Amniotic epithelial cell (primary cell): ENCODE measurements at regions not wholly inside any gene's neighbourhood (a gene's known extent, or its start where the extent isn't known, plus 50 kb on each side); places are given as distances from the start of the nearest gene placed in this dataset.
A peak's percentile ranks its signal among the peaks of the same experiment; 100 is the strongest.
"Not testable (repeated sequence)": the region's sequence is repeated elsewhere in the genome, so short reads cannot be mapped to it uniquely, and the experiment has no call there.

Experiments
- DNase-seq: peaks from one replicate; pipeline ENCODE4 v3.0.0-alpha.2; 2010; ENCODE audit warnings: low read depth

- DNase-seq, result no peak
Measured at GRCh38 chr6:27669624-27670301, 196.9 kb upstream of the ZNF184 start.

- DNase-seq, result peak; percentile 7
Measured at GRCh38 chr6:27669295-27669623, 196.4 kb upstream of the ZNF184 start.

GRCh38 chr6:27668442-27669294 is 195.8 kb upstream of the ZNF184 start:
- DNase-seq, result peak; percentile 56

- peak; percentile 4 for DNase-seq
Measured at GRCh38 chr6:27667657-27668441, 194.9 kb upstream of the ZNF184 start.

GRCh38 chr6:27667016-27667656 is 194.2 kb upstream of the ZNF184 start:
- peak; percentile 0 for DNase-seq

GRCh38 chr6:27662769-27663168 is 189.9 kb upstream of the ZNF184 start:
- peak; percentile 13 for DNase-seq

GRCh38 chr6:27662212-27662611 is 189.3 kb upstream of the ZNF184 start:
- DNase-seq, result not testable (repeated sequence)

- not testable (repeated sequence) for DNase-seq
Measured at GRCh38 chr6:27653143-27653825, 180.4 kb upstream of the ZNF184 start.

- DNase-seq, result peak; percentile 12
Measured at GRCh38 chr6:27651371-27651732, 178.4 kb upstream of the ZNF184 start.

GRCh38 chr6:27650620-27651370 is 177.9 kb upstream of the ZNF184 start:
- peak; percentile 59 for DNase-seq

GRCh38 chr6:27644528-27644927 is 171.6 kb upstream of the ZNF184 start:
- DNase-seq, result no peak

GRCh38 chr6:27642744-27643456 is 170.0 kb upstream of the ZNF184 start:
- no peak for DNase-seq

GRCh38 chr6:27635886-27636285 is 163.0 kb upstream of the ZNF184 start:
- DNase-seq, result not testable (repeated sequence)

- peak; percentile 5 for DNase-seq
Measured at GRCh38 chr6:27633221-27633688, 160.3 kb upstream of the ZNF184 start.

GRCh38 chr6:27631609-27631916 is 158.7 kb upstream of the ZNF184 start:
- no peak for DNase-seq

- peak; percentile 52 for DNase-seq
Measured at GRCh38 chr6:27630727-27631608, 158.1 kb upstream of the ZNF184 start.

- no peak for DNase-seq
Measured at GRCh38 chr6:27624694-27625262, 151.9 kb upstream of the ZNF184 start.

GRCh38 chr6:27623103-27623502 is 150.2 kb upstream of the ZNF184 start:
- DNase-seq, result no peak

- no peak for DNase-seq
Measured at GRCh38 chr6:27619436-27619835, 146.5 kb upstream of the ZNF184 start.
